Nephron (organoid): ENCODE measurements at regions not wholly inside any gene's neighbourhood (a gene's known extent, or its start where the extent isn't known, plus 50 kb on each side); places are given as distances from the start of the nearest gene placed in this dataset.

Source experiments
- H3K27ac Mint-ChIP-seq, 3 experiments: 2 replicates each; pipeline ENCODE4 v1.8.0; 2020; ENCODE audit warnings: mixed read lengths in 3 of 3, mild to moderate bottlenecking in 2 of 3, moderate library complexity in 1 of 3
- H3K27me3 Mint-ChIP-seq: 2 replicates; pipeline ENCODE4 v1.8.0; 2021; ENCODE audit warnings: low read depth, mild to moderate bottlenecking, moderate library complexity, mixed read lengths
- H3K36me3 Mint-ChIP-seq: 2 replicates; pipeline ENCODE4 v1.8.0; 2020; ENCODE audit warnings: low read depth, mixed read lengths
- H3K4me1 Mint-ChIP-seq: 2 replicates; pipeline ENCODE4 v1.8.0; 2020; ENCODE audit warnings: mixed read lengths
- H3K4me3 Mint-ChIP-seq, 3 experiments: 2 replicates each; pipeline ENCODE4 v1.8.0; 2020; ENCODE audit warnings: mild to moderate bottlenecking in 3 of 3, mixed read lengths in 3 of 3, moderate library complexity in 2 of 3
- H3K9me3 Mint-ChIP-seq: 2 replicates; pipeline ENCODE4 v1.8.0; 2020; ENCODE audit warnings: mixed read lengths
- TF ChIP-seq, protein P1 (sequence below), 3 experiments: fragments of 200-600 bp; sonication (generic); IDR thresholded peaks; one replicate each; pipeline ENCODE4 v1.5.0; 2021; ENCODE audit warnings: antibody characterized with exemption in 3 of 3; ENCODE audit not compliant: unreplicated experiment in 3 of 3

DNA sequence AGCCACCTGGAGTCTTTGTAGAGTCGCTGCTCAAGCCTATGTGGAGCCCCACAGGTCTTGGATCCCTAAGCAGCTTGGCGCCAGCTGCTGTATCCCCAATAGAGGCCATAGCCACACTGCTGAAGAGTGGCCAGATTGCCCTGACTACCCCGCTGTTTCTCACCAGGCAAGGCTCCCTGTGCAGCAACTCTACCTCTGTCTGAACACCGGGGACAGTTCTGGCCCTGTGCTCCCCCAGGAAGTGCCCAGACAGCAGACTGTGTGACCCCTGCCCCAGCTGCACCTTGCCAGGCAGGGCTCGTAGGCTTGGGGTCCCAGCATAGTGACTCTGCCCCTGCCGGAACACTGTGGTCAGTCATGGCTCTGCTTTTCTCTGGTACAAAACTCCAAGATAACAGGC lies 53.5 kb upstream of the GALNT13 start:
- H3K36me3 Mint-ChIP-seq: no peaks in the 10 kb centered on the region
- TF ChIP-seq, protein P1, sequence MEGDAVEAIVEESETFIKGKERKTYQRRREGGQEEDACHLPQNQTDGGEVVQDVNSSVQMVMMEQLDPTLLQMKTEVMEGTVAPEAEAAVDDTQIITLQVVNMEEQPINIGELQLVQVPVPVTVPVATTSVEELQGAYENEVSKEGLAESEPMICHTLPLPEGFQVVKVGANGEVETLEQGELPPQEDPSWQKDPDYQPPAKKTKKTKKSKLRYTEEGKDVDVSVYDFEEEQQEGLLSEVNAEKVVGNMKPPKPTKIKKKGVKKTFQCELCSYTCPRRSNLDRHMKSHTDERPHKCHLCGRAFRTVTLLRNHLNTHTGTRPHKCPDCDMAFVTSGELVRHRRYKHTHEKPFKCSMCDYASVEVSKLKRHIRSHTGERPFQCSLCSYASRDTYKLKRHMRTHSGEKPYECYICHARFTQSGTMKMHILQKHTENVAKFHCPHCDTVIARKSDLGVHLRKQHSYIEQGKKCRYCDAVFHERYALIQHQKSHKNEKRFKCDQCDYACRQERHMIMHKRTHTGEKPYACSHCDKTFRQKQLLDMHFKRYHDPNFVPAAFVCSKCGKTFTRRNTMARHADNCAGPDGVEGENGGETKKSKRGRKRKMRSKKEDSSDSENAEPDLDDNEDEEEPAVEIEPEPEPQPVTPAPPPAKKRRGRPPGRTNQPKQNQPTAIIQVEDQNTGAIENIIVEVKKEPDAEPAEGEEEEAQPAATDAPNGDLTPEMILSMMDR (IDR thresholded peaks at IDR 0.05; ENCODE audit: unreplicated experiment in 3 of 3): no peak
- H3K27me3 Mint-ChIP-seq: no peaks in the 10 kb centered on the region
- H3K4me1 Mint-ChIP-seq: no peaks in the 10 kb centered on the region
- H3K27ac Mint-ChIP-seq: no peak overlapping the region
- no peak overlapping the region for H3K4me3 Mint-ChIP-seq
- H3K9me3 Mint-ChIP-seq: peaks cover 3% of the 10 kb centered on the region

DNA sequence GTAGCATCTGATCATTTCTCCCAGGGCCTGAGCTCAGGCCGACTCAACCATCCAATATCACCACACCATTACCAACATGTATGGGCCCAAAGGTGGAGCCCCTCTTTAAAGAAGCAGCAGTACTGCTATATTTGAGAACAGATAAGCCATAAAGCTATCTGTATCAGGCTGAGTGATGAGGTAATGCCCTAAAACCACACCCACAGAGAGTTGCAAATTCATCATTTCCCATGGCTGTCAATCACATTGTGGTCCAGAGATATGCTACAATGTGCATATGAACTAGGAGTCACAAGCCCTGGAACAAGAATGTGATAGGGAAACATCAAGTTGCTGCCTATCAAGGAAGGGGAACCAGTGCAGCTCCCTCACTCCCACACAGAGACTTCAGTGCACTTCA lies 52.6 kb upstream of the GALNT13 start:
- Mint-ChIP-seq H3K4me3 (no peak overlapping the region), H3K36me3 (no peaks in the 10 kb centered on the region), H3K27me3 (no peaks in the 10 kb centered on the region), H3K9me3 (peaks cover 3% of the 10 kb centered on the region), H3K4me1 (no peaks in the 10 kb centered on the region), H3K27ac (no peak overlapping the region)
- TF ChIP-seq, protein P1 (IDR thresholded peaks at IDR 0.05; ENCODE audit: unreplicated experiment in 3 of 3): no peak

DNA sequence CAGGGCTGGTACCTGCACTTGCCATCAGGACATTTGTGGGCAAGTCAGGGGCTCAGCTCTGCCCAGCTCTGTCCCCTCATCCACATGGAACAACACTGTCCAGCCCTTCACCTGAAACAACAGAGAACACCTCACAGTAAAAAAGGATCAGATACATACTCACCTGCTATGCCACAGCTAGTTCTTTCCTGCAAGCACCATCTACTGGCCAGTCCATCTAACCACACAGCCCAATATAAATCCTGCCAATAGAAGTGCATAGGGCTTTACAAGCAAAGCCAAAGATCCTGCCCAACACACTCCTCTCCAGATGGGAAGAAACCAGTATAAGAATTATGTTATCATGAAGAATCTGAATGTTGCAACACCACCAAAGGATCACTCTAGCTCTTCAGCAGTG lies 52.2 kb upstream of the GALNT13 start:
- TF ChIP-seq, protein P1 (IDR thresholded peaks at IDR 0.05; ENCODE audit: unreplicated experiment in 3 of 3): no peak
- no peak overlapping the region for H3K27ac Mint-ChIP-seq
- no peak overlapping the region for H3K4me3 Mint-ChIP-seq
- H3K36me3 Mint-ChIP-seq: no peaks in the 10 kb centered on the region
- H3K27me3 Mint-ChIP-seq: no peaks in the 10 kb centered on the region
- H3K9me3 Mint-ChIP-seq: peaks cover 3% of the 10 kb centered on the region
- H3K4me1 Mint-ChIP-seq: no peaks in the 10 kb centered on the region
